HG03571 (cell line): ENCODE measurements at regions not wholly inside any gene's neighbourhood (a gene's known extent, or its start where the extent isn't known, plus 50 kb on each side); places are given as distances from the start of the nearest gene placed in this dataset.
"Not testable (repeated sequence)": the region's sequence is repeated elsewhere in the genome, so short reads cannot be mapped to it uniquely, and the experiment has no call there.

Experiments
- ATAC-seq: cut with Tn5 transposase; IDR thresholded peaks from one replicate; pipeline ENCODE4 v1.9.1; 2021; ENCODE audit not compliant: unreplicated experiment

DNA sequence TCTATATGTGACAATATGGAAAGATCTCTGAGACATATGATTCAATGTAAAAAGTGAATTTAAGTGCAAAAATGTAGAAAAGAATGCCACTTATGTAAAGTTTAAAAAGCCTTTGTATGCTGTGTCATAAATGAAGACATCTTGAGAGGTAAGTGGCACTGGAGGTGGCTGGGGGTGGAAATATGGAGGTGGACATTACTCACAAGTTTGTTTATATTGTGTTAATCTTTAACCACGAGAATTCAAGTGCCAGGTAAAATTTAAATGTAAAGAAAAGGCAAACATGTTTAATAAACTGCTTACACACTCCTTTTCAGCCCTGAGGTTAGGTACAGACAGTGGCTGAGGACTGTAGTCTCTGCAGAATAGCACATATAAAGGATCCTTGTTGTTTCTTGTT, 235.1 kb downstream of the ABCC12 start:
- ATAC-seq, result no peak

DNA sequence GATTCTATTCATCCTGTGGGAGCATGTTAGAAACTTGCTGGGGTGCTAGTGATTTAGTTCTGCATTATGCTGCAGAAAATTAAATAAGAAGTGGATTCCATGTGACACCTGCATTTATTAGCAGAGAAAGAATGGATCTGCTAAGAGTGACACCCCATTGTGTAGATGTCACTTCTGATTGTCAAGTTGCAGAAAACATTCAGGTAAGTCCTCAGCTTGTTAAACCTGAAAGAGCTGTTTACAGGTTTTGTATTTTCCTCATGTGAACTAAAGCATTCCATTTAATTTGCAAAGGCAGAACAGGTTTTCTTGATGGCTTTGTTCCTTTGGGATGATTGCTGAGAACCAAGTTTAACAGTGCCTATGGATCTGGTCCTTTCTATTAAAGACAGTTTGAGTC, 238.7 kb downstream of the ABCC12 start:
- no peak for ATAC-seq

DNA sequence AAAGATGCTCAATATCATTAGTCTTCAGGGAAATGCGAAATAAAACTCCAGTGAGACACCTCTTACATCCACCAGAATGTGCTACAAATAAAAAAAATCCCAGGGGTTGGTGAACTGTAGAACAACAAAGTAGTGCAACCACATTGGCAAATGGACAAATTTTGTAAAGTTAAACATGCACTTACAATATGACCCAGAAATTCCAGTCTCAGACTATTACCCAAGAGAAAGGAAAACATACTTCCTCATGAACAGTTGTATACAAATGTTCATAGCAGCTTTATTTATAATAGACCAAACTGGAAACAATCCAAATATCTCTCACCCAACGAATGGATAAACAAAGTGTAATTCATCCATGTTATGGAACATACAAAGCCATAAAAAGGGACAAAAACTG, 239.5 kb downstream of the ABCC12 start:
- no peak for ATAC-seq

DNA sequence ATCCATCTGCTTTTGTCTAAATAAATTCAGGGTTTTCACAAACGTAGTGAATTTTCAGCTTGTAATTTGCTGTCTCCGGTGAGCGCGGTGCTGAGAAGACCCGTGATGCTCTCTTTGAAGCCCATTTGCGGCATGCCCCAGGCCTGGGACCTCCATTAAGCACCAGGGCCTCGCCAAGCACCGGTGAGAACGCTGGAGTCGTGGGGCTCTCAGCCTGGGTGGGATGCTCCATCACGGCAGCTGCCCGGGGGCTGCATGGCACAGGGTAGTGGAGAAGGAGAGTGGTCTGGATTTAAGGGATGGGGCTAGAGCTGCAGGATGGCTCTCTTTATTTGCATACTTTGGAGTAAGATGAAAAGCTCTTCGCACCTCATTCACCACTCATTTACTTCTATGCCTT, 248.7 kb downstream of the ABCC12 start:
- no peak for ATAC-seq

DNA sequence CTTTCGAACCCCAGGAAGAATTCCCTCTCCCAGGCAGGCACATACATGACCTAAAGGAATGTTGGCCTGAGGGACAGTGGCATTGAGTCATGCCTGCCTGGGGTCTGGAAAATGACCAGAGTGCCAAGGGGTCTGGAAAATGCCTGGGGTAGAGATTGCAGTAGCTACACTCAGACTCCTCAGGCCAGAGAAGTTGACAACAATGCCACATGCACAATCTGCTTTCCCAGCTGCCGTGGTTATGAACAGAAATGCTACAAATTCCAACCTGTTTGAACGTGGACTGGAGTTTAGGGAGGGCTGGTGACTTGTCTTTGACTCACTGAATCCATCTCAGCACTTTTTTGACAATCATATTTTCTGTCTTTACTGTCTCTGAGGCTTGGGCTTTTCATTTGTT, 250.0 kb downstream of the ABCC12 start:
- no peak for ATAC-seq

DNA sequence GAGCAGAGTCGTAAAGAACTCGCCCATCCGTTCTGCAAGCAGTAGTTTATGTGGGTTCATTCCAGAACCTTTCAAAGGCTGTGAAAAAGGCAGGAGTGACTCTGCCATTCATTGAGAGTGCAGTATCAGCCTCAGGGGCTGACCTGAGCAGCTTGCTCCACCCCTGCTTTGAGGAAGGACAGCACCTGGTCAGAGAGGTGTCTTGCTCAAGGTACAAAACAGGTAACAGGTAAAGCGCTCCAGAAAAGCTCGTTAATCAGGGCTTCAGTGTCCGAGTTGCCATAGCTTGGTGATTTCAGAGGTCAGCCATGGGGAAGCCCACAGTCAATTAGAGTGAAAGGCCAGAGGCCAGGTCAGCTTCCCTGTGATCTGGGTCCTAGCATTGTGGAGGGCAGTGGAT, 251.1 kb downstream of the ABCC12 start:
- no peak for ATAC-seq

DNA sequence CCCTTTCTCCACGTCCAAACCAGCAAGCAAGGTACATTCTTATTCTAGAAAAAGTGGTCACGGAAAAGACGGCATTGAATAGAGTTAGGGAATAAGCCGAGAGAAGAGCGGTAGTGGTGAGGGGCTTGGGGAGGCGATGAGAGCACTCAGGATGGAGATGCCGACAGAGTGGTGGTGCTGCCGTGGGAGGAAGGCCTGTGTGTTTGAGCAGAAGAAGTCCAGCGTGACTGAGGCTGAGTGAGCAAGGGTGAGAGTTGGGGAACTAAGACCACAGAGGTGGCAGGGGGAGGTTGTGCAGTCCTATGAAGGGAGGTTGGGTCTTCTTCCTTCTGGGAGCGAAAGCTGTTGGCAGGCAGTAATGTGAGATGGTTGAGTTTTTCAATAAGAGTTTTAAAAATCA, 252.3 kb downstream of the ABCC12 start:
- ATAC-seq, result no peak

DNA sequence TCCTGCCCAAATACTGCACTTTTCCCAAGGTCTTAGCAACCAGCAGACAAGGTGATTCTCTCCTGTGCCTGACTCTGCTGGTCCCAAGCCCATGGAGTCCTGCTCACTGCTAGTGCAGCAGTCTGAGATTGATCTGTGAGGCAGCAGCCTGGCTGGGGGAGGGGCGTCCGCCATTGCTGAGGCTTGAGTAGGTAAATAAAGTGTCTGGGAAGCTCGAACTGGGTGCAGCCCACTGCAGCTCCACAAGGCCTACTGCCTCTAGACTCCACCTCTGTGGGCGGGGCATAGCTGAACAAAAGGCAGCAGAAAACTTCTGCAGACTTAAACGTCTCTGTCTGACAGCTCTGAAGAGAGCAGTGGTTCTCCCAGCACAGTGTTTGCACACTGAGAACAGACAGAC, 258.7 kb downstream of the ABCC12 start:
- not testable (repeated sequence) for ATAC-seq

DNA sequence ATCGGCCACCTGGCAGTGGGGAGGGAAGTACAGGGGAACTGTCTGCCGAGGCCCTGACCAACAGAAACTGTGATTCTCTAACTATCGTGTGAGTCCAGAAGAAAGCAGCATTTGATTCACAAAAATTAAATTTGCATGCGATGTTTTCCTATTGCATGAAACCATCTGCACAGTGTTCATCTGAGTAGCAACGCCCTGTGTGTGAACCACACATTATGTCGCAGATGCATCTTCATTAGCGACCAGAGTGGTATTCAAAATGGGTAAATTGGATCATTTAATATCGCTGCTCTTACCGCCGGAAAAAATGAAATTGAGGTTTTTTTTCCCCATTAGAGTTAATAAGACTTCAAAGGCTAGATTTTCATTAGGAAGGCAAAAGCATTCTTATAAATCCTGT, 260.6 kb downstream of the ABCC12 start:
- no peak for ATAC-seq

DNA sequence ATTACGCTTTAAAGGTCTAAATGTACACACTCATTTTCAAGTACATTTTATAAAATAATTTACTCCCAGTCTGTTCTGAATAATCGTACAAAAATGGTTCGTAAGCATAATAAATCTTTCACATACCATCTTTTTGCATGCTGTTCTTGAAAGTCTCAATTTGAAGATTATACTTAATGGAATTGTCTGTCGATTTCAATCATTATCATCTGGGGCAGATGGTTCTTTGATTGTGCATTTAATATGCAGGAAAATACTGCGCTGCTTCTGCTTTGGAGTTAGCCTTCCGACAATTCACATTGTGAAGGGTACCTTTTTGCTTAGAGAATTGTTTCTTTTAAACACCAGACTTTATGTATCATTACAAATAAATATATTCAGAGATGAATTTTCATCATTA, 262.8 kb downstream of the ABCC12 start:
- no peak for ATAC-seq

DNA sequence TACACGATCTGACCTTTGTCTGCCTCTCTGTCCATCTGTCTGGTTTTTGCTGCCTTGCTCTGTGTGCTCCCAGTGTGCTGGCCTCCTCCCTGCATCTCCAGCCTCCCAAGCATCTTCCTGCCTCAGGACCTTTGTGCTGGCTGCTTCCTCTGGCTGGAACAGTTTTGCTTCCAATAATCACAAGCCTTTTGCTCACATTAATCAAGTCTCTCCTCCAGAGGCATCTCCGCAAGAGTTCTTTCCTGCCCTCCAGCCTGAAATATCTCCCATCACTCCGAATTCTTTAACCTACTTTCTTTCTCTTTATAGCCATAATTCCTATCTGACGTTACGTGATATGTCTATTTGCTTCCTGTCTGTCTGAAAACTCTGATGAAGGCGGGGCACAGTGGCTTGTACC, 267.1 kb downstream of the ABCC12 start:
- ATAC-seq, result no peak

DNA sequence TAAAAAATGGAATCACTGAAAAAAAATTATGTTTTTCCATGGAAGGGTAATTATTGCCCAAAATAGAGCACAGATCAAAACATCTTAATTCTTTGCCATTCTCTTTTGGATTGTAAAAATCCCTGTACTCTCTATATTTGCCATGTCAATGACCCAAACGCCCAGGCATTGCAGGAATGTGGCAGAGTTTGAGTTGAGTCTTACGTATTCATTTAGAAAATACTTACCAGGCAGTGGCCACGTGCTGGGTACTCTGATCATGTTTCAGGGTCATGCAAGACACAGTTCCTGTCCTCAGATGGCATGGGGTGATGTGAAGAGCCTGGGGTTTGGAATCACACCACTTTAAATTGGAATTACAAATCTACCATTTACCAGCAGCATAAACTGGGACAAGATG, 267.7 kb downstream of the ABCC12 start:
- ATAC-seq, result no peak

DNA sequence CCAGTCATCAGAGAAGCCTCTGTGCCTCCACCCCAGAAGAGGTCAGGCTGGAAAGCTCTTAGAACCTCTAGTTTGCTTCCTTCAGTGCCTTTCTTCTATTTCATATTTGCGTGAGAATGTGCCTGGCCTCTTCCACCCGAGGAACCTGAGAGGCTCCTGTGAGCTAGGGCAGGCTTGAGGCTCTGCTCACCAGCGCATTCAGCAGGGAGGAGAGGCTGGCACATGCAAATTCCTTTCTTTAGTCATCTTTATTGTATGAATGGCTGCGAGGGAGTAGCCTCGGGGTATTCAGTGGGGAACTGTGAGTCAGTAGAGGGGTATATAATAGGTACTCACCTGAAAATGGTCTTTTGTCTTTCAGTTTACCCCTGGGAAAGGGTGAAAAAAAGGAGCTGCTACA, 268.3 kb downstream of the ABCC12 start:
- no peak for ATAC-seq

DNA sequence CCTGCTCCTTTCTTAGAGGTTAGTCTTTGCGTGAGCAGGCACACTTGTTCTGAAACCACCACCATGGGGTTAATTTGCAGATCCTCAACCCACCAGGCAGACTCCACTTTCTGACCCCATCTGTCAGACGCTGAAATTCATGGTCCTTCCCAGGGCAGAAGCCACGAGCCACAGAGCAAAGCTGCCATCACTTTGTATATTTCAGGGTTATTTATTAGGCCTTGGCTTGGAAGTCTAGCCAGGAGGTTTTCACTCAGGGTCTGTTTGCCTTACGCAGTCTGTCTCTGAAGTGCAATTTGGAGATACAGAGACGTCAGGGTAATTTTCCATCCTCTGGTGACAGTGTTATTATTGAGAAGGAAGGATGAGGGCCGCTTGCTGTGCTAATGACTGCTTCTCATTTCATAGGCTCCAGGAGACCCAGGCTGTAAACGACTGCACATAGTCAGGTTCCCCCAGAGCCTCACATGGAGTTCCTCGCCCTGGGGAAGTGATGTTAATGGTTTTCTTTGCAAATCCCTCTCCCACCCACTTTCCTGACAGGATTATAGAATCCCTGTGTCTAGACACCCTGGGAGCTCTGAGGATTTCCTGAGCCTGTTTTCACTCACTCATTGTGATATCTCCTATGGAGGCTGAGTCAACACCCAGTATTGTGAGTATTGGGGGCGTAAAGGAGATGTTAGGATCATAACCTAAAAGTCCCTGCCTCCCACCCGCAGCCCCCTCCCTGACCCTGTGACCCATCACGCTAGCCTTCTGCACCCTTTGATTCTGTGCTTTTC, 269.0 kb downstream of the ABCC12 start:
- no peak for ATAC-seq

DNA sequence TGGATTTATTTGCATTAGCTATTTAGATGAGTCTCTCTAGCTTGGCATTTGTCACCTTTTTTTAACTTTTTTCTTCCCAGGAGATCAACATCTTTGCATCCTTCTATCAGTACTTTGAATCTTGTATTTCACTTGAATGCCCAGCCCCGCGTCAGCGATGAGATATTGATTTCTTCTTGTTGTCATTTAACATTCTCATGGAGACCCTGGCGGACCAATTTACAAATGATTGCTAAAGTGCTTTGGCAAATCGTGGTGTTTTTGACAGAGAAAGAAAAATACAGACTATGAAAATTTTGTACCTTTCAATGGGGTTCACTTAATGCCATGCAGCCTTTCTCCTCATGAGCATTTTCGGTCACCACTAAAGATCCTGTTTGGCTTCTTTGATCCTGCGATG, 269.7 kb downstream of the ABCC12 start:
- no peak for ATAC-seq

DNA sequence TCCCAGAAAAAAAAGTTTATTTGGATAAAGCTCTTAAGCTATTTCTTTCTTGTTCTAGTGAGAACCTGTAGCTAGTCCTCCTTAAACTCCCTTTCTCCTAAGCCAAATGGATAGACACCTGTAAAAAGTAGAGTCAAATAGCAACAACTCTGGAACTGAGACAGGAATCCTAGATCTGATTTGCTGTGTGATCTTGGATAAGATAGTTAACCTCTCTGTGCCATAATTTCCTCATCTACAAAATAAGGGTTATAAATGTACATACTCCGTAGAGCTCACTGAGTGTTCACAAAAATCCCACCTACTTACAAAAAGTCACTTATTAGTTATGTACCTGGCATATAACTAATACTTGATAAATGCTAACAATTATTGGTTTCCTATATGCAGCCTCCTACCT, 270.3 kb downstream of the ABCC12 start:
- ATAC-seq, result no peak

DNA sequence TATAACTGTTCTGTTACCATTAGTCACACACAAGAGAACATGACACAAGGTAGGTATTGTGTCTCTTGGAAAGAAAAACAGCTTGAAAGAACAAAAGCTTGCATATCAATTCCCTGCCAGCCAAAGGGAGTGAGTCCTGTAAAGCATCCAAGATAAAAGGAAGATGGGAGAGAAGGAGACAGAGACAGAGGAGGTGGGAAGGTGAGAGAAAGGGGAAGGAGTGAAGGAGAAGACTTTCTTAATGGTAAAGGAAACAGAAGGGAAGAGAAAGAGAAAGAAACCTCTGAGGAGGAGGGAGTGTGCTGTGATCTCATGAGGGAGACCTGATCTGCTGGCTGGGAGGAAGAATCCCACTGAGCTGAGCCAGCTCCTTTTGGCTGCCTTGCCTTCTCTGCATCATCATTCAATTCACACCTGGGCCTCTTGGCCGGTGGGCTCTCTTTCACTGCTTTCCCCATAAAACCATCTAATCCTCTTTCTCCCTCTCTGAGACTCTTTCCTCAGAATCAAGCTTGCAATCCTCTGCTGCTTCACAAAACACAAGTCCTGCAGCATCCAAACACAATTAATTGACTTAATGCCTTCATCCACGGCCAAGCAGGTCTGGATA, 271.6 kb downstream of the ABCC12 start:
- no peak for ATAC-seq

DNA sequence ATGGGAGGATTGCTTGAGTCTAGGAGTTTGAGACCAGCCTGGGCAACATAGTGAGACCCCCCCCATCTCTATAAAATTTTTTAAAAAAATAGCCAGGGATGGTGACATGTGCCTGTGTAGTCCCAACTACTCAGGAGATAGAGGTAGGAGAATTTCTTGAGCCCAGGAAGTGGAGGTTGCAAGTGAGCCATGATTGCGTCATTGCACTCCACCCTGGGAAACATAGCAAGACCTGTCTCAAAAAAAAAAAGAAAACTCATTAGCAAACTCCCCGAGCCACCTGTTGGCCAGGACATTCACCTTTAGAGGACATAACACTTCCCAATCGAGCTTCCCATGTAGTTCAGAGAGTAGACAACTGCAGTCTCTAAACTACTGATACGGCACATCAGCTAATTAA, 274.2 kb downstream of the ABCC12 start:
- no peak for ATAC-seq

DNA sequence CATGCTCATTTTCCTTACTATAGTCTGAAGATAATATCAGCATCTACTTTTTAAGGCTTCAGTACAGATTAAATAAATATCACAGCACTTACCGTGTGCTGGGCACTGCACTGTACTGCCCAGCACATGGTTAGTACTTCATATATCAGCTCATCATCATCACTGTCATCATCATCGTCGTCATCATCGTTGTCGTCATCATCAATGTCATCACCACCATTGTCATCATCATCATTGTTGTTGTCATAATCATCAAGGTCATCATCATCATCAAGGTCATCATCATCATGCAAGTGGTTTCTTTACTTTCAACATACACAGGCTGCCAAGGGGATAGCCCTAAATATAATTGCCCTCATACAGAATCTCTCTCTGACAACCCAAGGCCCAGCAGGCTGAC, 275.1 kb downstream of the ABCC12 start:
- ATAC-seq, result no peak

DNA sequence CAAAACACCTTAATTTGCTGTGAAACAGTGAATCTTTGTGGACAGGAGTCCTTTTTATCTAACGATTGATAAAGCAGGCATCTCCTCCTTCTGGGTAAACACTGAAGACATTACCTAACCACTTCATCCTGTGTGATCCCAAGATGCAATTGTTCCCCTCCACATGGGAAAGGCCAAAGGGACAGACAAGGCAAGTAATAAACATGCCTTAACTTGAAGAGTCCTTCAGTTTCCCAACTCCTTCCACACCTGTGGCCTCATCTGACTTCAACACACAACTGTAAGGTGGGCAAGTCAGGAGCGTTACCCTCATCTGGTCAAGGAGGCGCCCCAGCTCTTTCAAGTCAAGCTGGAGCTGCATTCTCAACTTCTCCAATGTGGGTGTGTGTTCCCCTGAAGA, 278.6 kb downstream of the ABCC12 start:
- no peak for ATAC-seq

DNA sequence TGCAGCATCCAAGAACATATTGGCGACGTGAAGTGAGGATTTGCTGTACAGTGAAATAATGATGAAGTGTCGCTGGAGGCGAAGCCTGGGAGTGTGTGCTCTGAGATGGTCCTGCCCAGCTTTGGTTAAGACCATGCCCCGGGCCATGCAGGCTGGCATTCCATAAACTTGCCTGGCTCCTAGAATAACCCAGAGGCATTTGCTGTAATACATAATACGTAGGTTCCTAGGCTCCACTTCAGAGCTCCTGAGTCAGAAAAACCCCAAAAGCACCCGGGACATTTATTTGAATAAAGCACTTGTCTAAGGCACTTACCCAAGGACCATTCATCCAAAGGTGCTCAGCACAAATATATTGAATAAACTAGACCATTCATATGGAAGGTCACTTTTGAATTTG, 279.3 kb downstream of the ABCC12 start:
- ATAC-seq, result no peak

DNA sequence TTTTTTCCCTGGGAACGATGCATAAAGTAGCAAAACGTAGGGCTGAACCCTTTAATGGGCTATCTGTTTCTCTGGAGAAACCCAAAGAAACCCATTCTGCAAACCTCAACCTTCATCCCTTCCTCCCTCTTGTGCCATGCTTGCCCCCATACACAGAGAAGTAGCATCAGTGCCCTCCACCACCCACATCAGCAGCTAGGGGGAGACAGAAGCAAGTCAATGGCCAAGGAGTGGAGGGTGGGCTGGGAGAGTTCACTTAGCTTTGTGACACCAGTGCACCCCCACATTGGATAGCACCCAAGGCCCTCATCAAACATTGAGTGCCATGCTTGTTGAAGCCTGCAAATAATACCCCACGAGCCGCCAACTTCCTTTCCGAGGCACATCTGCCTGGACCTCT, 282.4 kb downstream of the ABCC12 start:
- ATAC-seq, result no peak

DNA sequence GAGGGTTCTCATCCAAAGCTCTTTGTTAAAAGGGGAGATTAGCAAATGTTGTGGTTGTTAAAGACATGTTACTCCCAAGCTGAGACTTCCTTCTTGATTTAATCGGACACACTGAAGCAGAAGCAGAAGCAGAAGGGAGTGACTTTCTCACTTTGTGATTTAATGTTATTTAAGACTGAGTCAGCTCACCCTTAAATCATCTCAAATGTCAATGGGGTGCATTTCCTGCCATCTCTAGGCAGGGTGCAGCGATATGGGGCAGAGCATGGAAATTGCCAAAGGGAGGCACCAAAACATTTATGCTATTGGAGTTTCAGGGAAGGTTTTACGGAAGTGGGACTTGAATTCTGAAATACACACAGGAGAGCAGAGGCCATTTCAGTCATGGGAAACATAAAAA, 283.6 kb downstream of the ABCC12 start:
- no peak for ATAC-seq
